ENCODE measurements at regions not wholly inside any gene's neighbourhood (a gene's known extent, or its start where the extent isn't known, plus 50 kb on each side); places are given as distances from the start of the nearest gene placed in this dataset.
"Not testable (repeated sequence)": the region's sequence is repeated elsewhere in the genome, so short reads cannot be mapped to it uniquely, and the experiment has no call there.

GRCh38 chr13:73173279-73173811, 114.5 kb downstream of the KLF5 start:
- no peak for DNase-seq

GRCh38 chr13:73171926-73172325, 113.1 kb downstream of the KLF5 start:
- no peak for DNase-seq

- DNase-seq = no peak
Measured at GRCh38 chr13:73171271-73171682, 112.5 kb downstream of the KLF5 start.

- DNase-seq = no peak
Measured at GRCh38 chr13:73169971-73170370, 111.2 kb downstream of the KLF5 start.

- no peak for DNase-seq
Measured at GRCh38 chr13:73168953-73169401, 110.2 kb downstream of the KLF5 start.

GRCh38 chr13:73168226-73168952, 109.6 kb downstream of the KLF5 start:
- no peak for DNase-seq

- no peak for DNase-seq
Measured at GRCh38 chr13:73167028-73167820, 108.4 kb downstream of the KLF5 start.

- no peak for DNase-seq
Measured at GRCh38 chr13:73166204-73166603, 107.4 kb downstream of the KLF5 start.

- DNase-seq = no peak
Measured at GRCh38 chr13:73162912-73163911, 104.4 kb downstream of the KLF5 start.

- DNase-seq = not testable (repeated sequence)
Measured at GRCh38 chr13:73160371-73161031, 101.7 kb downstream of the KLF5 start.

- DNase-seq = no peak
Measured at GRCh38 chr13:73158851-73159250, 100.0 kb downstream of the KLF5 start.

- no peak for DNase-seq
Measured at GRCh38 chr13:73157031-73157430, 98.2 kb downstream of the KLF5 start.

- no peak for DNase-seq
Measured at GRCh38 chr13:73146707-73147106, 87.9 kb downstream of the KLF5 start.

GRCh38 chr13:73142071-73142470, 83.3 kb downstream of the KLF5 start:
- DNase-seq = no peak

GRCh38 chr13:73141292-73141771, 82.5 kb downstream of the KLF5 start:
- no peak for DNase-seq

GRCh38 chr13:73140801-73141200, 82.0 kb downstream of the KLF5 start:
- DNase-seq = no peak

- DNase-seq = no peak
Measured at GRCh38 chr13:73138638-73139491, 80.1 kb downstream of the KLF5 start.

- no peak for DNase-seq
Measured at GRCh38 chr13:73138276-73138637, 79.5 kb downstream of the KLF5 start.

GRCh38 chr13:73136776-73137175, 78.0 kb downstream of the KLF5 start:
- DNase-seq = no peak

- DNase-seq = no peak
Measured at GRCh38 chr13:73133531-73133930, 74.7 kb downstream of the KLF5 start.

GRCh38 chr13:73131247-73131646, 72.4 kb downstream of the KLF5 start:
- no peak for DNase-seq
